ENCODE measurements at regions not wholly inside any gene's neighbourhood (a gene's known extent, or its start where the extent isn't known, plus 50 kb on each side); places are given as distances from the start of the nearest gene placed in this dataset.

DNA sequence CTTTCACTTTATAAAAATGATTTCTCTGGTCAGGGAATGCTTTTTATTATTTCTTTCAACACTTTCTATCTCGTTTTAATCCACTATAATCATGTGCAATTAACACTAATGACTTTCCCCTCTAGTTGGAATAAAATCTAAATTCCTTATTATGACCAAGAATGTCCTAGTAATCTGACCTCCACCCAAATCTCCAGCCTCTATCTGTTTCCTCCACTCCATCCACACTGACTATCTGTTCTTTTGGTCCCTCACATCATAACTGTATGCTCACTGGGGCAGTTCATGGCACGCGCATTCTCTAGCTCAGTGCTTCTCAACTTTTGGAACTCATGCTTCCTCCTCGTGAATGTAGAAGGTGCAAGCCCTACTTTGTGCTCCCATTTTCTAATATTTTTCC is 244.7 kb downstream of the POSTN start:
- H4K20me1 ChIP-seq (replicated peaks; ENCODE audit: control insufficient read depth, insufficient read depth, low read length), result no peaks in the 10 kb centered on the region
- H3K9me3 ChIP-seq (replicated peaks; ENCODE audit: control insufficient read depth, insufficient read depth, low read depth, low read length), result no peaks in the 10 kb centered on the region; the same call in 1 of the 2 replicates
- ChIA-PET POLR2A (no interaction called here), CTCF (ENCODE audit: low intra/inter-chr PET ratio) (no interaction called here)
- no peaks in the 10 kb centered on the region for H3K79me2 ChIP-seq (ENCODE audit: control insufficient read depth, insufficient read depth, low read length)
- ATAC-seq, result no peak
- no peaks in the 10 kb centered on the region for H3K36me3 ChIP-seq (ENCODE audit: control insufficient read depth, insufficient read depth, low read length)
- WGBS (ENCODE audit: insufficient coverage, low coverage, missing lambda C conversion rate), result 0% methylated on average over 4 of the region's 4 CpGs
- no peak overlapping the region for H3K27ac ChIP-seq (ENCODE audit: extremely low read depth, low read depth, low read length)
- intact Hi-C loops (cut with micrococcal nuclease) (no loop called here), in situ Hi-C loops (cut with MboI) (no loop called here)
- TF ChIP-seq PYGO2 (tag; IDR thresholded peaks at IDR 0.05) (no peak), SFPQ (IDR thresholded peaks at IDR 0.05; ENCODE audit: low read depth, low read length) (no peak), RBM17 (IDR thresholded peaks at IDR 0.05; ENCODE audit: borderline replicate concordance, low read depth, low read length) (no peak), PHF20 (IDR thresholded peaks at IDR 0.05; ENCODE audit: partially characterized antibody) (no peak), NCOA4 (IDR thresholded peaks at IDR 0.05; ENCODE audit: partially characterized antibody) (no peak), ZNF23 (CRISPR knock-in tag; IDR thresholded peaks at IDR 0.05) (no peak), ZNF77 (CRISPR knock-in tag; IDR thresholded peaks at IDR 0.05) (no peak), EHMT2 (IDR thresholded peaks at IDR 0.05) (no peak), MBD2 (IDR thresholded peaks at IDR 0.05; ENCODE audit: borderline replicate concordance, low read depth) (no peak), ZNF282 (CRISPR knock-in tag; IDR thresholded peaks at IDR 0.05) (no peak)
- BruUV-seq (replicated peaks), result no TSS peak
- H2AFZ ChIP-seq (ENCODE audit: low read depth, low read length), result no peak overlapping the region
- H3K9me1 ChIP-seq (ENCODE audit: control insufficient read depth, insufficient read depth, low read length), result no peaks in the 10 kb centered on the region
- DNase-seq (ENCODE audit: extremely low read depth in 1 of 4, low spot score in 3 of 4), result no peak
- H3K4me3 ChIP-seq, result no peak overlapping the region
- H3K4me2 ChIP-seq (ENCODE audit: insufficient read depth, low read length), result no peak overlapping the region
- no peaks in the 10 kb centered on the region for H3K27me3 ChIP-seq (ENCODE audit: control insufficient read depth in 2 of 2, insufficient read depth in 2 of 2, low read length in 2 of 2)
- FAIRE-seq, result no peak
- H3K4me1 ChIP-seq (replicated peaks in 1 of 2; ENCODE audit: control insufficient read depth in 2 of 2, insufficient read depth in 2 of 2, low read length in 2 of 2), result no peaks in the 10 kb centered on the region
- no peak overlapping the region for H3K9ac ChIP-seq (ENCODE audit: insufficient read depth in 1 of 2, low read depth in 2 of 2, low read length in 2 of 2)
